Fibroblast of peridontal ligament (primary cell): ENCODE measurements at regions not wholly inside any gene's neighbourhood (a gene's known extent, or its start where the extent isn't known, plus 50 kb on each side); places are given as distances from the start of the nearest gene placed in this dataset.
"Not testable (repeated sequence)": the region's sequence is repeated elsewhere in the genome, so short reads cannot be mapped to it uniquely, and the experiment has no call there.

Experiments used
- DNase-seq: peaks from one replicate; pipeline ENCODE4 v3.0.0-alpha.2; 2010; ENCODE audit errors: extremely low read depth

DNA sequence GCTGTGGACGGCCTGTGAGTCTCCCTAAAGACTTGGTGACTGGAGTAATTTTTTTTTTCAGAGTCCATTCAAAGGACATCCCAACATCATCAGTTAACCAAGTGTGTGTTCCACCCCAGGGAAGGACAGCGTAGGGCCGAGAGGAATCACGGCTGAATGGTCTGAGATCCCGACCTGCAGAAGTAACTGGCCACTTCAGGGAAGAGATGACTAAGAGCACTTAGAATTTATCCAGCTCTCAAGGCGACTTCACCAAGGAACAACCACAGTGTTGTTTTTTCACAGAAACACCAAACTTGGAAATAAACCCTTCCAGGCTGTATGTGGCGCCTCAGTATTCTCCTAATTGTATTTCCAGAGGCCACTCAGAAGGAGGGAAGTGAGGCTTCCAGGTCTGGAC lies 231.6 kb downstream of the FNDC1 start:
- no peak for DNase-seq

DNA sequence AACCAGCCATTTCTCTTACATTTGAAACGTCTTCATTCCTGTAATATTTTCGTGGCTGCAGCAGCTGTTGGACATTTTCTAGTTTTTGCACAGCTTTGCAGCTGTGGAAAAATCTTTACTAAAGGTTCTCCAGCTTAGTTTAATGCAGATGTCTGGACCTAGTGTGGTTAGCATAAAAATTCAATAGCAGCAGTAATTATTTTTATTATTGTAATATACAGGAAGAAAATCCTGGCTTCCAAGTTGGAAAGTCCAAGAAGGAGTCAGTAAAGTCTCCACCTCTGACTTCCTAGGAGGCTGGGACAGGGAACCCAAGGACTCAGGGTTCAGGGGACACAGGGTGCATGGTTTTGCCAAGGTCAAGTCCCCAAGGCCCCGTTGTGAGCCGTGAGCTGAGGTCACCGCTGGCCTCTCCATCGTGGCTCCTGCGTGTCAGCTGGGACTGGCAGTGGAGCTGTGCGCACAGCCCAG lies 230.6 kb downstream of the FNDC1 start:
- no peak for DNase-seq

DNA sequence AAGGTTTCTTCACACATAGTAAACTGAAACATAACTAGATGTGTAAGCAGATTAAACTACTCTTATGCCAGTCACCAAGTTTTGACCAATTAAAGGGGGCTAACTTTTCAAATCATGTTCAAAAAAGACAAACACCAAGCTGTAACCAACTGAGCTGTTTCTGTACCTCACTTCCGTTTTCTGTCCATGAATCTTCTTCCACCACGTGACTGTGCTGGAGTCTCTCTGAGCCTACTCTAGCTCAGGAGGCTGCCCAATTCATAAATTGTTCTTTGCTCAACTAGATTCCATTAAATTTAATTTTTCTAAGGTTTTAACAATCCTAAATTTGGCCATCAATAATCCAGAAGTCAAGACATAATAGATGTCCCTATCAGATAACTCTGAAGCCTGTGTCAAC lies 229.4 kb downstream of the FNDC1 start:
- no peak for DNase-seq

DNA sequence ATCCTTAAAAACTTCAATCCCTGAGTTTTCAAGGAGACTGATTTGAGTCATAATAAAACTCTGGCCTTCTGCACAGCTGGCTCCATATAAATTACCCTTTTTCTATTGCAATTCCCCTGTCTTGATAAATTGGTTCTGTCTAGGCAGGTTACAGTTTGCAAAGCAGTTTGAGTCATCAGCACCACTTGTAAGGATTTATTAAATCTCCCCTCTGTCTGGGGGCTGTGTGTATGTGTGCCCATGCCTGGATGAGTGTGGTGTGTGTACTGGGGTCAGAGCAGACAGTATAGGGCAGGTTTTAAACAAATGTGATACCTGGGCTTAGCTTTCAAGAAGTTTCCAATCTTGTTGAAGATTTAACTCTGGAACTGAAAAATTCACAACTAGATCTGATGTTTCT lies 228.6 kb downstream of the FNDC1 start:
- no peak for DNase-seq

DNA sequence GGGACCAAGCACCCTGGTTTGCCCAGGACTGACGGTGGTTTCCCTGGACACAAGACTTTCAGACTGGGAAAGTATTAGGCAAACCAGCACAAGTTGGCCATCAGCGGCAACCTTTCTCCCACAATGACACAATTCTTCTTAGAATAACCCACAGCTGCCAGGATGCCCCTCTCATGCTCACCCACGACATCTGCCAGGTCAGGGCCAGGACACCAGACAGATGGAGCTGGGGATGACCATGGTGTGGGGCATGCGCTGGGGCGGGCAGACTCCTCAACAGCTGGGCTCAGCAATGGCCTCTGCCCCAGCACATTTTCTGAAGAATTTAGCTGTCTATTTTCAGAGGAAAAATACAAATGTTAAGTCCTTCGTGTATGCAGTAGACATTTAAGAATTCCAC lies 226.4 kb downstream of the FNDC1 start:
- no peak for DNase-seq

DNA sequence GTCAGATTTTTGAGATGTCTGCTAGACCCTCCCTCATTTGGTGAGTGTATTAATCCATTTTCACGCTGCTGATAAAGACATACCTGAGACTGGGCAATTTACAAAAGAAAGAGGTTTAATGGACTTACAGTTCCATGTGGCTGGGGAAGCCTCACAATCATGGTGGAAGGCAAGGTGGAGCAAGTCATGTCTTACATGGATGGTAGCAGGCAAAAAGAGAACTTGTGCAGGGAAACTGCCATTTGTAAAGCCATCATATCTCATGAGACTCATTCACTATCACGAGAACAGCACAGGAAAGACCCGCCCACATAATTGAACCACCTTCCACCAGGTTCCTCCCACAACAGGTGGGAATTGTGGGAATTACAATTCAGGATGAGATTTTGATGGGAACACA lies 223.5 kb downstream of the FNDC1 start:
- not testable (repeated sequence) for DNase-seq

DNA sequence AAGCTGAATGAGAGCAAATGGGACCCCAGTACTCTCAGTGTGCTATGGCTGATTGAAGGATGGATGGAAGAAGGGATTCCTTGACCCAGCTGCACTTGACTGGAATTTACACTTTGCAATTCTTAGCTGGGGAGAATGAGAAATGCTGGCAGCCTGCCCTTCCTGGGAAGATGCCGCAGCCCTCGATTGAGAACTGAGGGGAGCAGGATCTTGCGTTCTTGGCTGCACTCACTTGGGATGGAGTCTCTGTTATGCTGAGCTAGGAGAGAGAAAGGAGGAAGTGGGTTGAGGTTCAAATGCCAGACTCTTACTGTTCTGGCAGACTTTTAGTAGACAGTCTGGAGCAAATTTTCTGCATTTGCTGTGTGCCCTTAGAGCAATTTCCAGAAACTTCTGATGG lies 221.2 kb downstream of the FNDC1 start:
- peak; percentile 3 for DNase-seq

DNA sequence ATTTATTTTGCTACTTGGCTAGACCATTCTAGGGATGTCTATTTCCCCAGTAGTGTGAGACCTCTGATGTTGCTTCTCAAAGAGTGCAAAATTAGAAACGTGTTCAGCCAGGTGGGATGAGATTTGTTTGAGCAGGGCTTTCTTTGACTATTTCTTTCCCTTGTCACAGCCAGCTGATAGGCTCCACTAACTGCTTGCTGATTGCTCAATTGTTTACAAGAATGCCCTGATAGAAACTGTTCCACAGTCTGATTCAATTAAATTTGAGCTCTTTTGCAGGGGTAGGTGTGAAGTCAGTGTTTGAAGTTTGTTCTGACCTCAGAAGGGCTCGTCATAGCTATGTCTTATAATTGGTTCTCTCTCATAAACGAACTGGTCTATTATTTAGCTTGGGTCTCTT lies 220.5 kb downstream of the FNDC1 start:
- no peak for DNase-seq

DNA sequence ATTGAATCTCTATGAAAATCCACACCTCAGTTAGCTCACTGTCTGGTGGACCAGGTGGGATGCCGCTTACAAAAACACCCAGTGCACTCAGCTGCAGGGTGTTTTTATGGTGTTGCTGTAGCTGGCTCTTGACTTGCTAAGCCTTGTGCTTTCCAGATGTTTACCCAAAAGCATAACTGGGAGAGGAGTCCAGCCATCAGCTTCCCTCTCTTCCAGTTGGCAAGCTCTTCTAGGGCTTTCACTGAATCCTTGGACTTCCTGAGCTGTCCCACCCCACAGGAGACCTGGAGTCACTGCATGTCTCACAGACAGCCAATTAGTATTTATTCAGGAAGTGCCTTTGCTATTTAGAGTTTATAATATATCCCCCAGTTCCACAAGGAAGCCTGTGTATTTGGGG lies 210.9 kb downstream of the FNDC1 start:
- no peak for DNase-seq

DNA sequence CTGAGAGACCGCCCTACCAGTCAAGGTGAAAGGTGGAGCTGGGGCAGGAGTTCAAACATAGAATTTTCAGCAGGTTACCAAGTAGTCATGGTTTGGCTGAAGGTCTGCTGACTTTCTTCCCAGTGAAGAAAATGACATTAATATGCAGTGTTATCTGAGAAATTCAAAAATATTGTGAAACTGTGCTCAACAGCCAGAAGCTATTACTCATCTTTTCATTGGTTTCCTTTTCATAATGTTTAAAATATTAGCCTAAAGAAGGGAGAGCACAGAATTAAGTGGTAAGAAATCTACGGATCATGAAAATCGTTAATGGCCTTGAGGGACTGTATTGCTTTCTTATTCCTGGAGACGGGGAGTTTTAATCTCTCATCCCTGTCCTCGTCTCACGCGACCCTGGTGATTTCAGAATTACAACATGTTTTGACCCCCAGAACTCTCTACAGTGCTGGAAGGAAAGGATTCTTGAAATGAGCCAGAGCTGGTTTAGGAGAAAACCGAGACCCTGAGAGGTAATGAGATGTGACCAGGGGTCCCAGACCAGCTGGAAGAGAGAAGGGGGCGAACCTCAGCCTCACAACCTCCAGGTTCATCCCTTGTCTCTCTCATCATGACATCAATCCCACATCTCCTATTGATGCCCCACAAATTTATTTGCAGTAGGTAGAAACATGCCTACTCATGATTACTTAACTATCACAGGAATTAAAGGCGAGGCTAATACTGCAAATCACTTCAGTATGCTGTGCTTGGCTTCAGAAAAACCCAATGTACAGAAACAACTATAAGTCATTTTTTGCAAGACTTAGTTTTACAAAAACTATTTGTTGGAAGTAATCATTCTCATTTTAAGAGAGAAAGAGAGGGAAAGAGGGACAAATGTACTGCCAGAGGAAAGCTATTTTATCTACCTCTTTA lies 209.5 kb downstream of the FNDC1 start:
- DNase-seq = no peak

DNA sequence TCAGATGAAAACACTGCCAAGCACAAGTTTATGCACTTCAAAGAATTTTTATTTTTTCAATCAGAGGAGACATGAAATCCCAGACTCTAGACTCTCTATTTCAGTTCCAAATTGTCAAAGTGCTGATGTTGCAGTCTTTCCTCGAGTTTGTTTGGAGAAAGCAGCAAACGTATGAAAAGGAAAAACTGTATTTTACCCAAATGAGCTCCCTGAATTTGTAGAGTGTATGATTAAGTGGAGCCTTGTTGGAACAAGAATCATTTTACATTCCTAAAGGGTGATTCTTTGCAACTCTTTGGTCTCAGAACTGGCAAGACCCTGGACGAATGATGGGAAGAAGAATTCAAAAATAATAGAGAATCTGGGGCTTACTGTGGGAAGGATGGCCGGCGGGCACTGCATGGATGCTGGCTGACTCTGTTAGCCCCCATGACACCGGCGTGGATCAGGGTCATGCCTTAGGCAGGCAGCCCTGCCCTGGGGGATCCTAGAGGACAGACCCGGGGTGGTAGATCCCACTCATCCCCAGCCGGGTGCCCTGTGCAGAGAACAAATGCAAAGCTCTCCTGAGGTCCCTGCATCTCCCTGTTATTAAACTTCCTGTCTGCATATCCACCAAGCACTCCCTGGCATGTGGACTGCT lies 207.4 kb downstream of the FNDC1 start:
- DNase-seq = peak; percentile 17

DNA sequence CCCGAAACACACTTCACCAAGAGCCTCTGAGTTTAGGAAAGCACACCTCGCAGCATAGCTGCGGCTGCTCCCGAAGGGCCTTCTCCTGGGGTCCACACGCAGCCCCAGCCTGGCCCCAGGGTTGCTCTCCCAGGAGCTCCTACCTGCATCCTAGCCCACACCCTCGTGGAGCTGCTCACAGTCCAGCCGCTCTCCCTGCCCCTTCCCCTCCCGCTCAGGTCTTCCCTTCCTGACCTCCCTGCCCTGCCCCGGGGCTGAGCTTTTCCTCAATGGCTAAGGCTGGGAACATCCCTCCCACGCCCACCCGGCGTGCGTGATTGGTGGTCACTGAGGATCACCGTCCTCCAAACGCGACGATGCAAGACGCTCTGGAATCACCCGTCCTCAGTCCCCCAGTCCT lies 205.8 kb downstream of the FNDC1 start:
- no peak for DNase-seq

DNA sequence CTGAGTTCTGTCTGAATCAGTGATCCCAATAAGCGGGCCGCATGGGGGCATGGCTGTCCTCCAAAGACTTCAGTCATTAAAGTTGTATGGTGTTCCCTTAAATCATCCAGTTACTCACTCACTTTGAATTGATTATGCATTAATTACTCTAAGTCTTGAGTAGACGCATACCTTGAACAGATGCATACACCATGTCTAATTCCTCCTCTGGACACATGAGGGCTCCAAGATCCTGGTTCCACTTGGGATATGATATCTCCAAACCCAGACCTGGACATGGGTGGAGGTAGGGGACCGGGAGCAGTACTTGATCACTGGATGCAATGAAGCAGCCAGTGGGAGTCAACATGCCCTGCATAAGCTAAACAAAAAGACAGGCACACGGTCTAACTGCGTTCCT lies 204.5 kb downstream of the FNDC1 start:
- no peak for DNase-seq

DNA sequence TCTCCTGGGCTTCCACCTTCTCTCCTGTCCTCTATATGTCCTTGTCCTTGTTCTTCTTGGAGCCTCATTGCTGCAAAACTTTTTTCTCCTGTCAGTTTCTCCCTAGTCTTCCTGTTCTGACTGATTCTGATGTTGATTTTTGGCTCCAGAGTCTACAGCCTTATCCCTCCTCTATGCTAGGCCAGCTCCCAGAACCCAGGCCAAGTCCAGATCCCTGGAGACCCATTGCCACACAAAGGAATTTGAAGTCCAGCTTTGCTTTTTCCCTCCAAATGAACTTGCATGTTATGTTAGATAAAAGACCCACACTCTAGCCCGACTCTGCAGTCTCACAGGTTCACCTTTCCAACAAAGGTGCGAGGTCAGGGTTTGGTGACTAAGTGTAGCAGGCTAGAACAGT lies 203.1 kb downstream of the FNDC1 start:
- DNase-seq = no peak

DNA sequence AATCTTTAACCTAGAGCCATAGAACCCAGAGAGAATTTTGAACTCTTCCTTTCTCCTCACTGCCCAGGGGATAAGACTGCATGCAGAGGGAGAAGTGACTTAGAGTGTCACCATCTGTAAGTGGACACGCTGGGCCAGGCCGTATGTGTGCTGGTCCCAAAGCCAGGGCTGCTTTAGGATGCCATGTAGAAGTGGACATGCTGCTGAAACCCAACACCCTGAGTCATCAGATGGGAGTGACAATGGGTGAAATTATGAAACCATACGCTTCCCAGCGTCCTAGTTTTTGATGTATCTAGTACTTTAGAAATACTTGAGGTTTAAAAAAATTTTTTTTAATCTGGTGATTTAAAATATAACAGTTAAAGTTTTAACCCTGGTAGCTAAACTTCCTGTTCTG lies 191.1 kb downstream of the FNDC1 start:
- no peak for DNase-seq

DNA sequence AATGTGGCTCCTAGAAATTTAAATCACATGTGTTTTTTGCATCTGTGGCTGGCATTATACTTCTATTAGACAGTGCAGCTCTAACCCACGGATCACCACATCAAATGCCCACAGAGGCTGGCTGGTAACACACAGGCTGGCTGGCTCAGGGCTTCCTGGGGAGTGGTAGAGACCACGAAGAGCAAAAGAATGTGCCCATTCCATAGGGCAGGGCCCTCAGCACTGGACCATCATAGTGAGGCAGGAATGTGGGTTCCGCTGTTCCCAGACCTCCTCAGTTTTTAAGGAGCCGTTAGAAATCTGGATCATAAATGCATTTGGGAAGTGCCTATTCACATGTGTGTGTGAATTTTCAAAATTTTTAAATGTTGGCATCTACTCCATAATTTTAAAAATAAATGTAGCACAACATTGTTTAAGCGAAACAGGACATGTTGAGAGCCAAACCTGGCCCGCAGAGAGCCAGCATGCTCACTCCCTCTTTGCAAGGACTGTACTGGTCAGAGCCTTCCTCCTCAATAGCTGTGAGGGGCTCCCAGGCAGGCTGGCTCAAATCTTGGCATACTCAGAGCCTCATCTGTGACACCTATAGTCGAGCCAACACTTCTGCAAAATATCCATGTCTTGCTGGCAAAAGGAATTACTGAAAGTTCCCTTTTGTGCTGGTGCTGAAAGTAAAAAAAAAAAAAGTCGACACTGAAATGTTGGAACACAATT lies 190.5 kb downstream of the FNDC1 start:
- DNase-seq = no peak

DNA sequence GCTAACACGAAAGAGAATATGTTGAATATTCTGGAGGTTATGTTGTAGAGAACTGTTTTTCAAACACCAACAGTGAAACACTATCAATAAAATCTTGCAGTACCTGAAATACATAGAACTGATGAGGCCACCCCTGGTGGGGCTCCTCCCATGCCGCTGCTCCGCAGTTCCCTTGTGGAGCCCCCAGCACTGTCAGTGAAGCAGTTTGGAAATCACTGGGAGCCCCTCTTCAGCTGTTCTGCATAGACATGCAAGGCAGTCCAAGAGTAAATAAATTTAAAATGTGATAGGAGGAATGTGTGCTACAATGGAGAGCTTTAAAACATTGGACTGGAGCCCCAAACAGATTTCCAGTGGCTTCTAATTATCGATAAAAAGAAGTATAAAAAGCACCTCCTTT lies 189.4 kb downstream of the FNDC1 start:
- DNase-seq = no peak

DNA sequence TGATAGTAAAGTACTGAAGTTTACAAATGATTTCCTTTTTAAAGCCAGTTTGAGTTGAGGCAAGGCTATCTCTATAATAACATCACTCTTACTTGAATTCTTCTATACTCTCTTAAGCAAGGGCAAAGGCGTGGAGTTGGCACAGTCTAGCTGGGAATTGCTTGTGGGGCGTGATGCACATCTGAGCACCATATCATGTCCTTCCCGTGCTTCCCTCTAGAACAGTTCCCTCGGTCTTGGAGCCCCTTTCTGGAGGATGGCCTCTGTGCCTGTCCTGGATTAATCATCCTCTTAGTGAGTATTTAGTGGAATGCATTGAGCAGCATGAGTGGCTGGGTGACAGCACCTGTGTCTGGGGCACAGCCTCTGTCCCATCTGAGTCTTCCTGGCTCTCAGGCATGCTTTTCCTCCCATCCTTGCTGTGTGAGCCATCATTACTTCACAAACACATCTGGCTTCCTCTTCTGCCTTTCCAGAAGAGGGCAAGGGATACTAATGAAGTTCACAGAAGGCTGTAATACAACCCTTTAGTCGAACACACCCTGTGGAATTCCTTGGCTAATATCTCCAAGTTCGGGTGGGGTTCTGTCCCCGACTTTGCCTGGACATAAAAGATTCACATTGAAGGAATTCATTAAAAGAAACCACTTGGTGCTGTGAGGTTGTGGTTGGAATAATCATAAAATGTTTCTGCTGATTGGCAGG lies 188.2 kb downstream of the FNDC1 start:
- no peak for DNase-seq

DNA sequence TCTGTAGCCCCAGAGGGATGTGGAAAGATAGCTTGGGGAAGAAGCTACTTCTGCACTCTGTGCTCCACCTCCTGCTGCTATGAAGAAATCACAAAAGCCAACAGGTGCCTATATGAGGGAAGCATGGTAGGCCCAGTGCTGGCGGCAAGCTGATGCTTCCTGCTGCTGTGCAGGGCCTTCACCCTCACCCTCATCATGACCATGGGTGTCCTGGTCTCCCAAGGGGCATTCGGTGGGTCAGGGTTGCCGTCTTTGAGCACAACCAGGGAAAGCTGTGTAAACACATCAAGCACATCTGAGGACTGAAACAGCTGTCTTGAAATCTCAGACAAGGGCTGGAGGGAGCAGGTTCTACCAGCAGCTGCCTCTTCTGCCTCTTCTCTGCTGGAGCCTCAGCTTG lies 184.0 kb downstream of the FNDC1 start:
- DNase-seq = no peak

DNA sequence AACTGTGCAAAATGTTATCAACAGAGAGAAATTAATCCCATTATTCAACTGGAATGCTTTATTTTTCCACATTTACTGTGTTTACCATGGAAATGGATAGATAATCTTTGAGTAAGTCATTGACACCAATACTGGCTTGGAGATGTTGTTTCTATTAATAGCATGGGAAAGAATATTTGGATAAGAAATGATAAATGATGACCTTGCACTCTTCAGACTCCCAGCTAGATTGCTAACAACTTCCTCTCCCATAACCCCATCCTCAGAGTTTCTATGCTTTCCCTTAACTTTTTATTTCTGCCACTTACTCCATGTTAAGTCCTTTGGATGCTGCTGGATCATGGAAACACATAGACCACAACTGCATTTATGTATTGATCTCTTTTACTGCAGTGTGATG lies 182.5 kb downstream of the FNDC1 start:
- DNase-seq = no peak

DNA sequence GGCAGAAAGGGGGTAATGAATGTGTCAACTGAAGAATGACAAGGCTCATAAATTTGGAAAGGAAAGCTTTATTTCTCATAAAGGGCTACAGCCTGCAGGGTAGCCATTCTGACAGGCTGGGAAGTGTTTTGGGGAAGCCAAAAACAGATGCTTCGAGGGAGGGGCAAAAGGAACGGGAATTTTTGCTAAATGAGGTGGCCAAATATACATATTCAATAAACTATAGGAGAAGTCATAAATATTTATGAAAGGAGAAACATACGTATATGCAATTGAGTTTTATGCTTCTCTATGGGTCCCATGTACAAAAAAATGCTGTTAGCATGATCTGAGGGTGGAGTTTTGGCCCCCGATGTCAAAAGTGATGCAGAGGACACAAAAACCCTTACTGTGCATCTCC lies 180.7 kb downstream of the FNDC1 start:
- DNase-seq = no peak

DNA sequence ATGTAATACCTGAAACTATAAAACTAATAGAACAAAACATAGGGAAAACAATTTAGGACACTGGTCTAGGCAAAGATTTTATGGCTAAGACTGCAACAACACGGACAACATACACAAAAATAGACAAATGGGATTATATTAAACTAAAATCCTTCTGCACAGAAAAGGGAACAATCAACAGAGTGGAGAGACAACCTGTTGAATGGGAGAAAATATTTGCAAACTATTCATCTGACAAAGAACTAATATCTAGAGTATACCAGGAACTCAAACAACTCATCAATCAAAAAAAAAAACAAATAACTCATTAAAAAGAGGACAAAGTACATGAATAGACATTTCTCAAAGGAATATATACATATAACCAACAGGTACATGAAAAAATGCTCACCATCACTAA lies 174.5 kb downstream of the FNDC1 start:
- DNase-seq = no peak
